HepG2 (cell line): ENCODE measurements at regions not wholly inside any gene's neighbourhood (a gene's known extent, or its start where the extent isn't known, plus 50 kb on each side); places are given as distances from the start of the nearest gene placed in this dataset.

Experiments used
- ATAC-seq: fragments of 200-7000 bp; cut with Tn5 transposase; 3 replicates; pipeline ENCODE4 v1.9.1; 2020; ENCODE audit warnings: mild to moderate bottlenecking, moderate library complexity
- BruUV-seq: library from RNA; stranded (reverse); fragments of 400-500 nt; replicated peaks from 2 replicates; lab custom pipeline; 2021; lab: Mats Ljungman, UMichigan
- CTCF ChIA-PET: fragments of 300-600 bp; formaldehyde crosslinking; extraction: SDS; loops from one replicate; lab custom pipeline; 2021; ENCODE audit warnings: low total read pairs, inconsistent platforms, low intra/inter-chr PET ratio; lab: Yijun Ruan, JAX
- POLR2A ChIA-PET: fragments of 350-600 bp; sonication (Branson Sonifier 250); formaldehyde crosslinking; loops from one replicate; lab custom pipeline; 2020; ENCODE audit warnings: antibody characterized with exemption, inconsistent platforms; lab: Yijun Ruan, JAX
- DNase-seq: peaks from one replicate; pipeline ENCODE4 v3.0.0-alpha.2; 2015; ENCODE audit warnings: low spot score
- FAIRE-seq: peaks from 3 replicates; lab custom pipeline; 2011; peaks lifted over from hg19 to GRCh38; lab: Jason Lieb, UNC
- H2AFZ ChIP-seq: one replicate; pipeline ENCODE4 v1.6.1; 2011; ENCODE audit warnings: low read length, inconsistent platforms
- H3K27ac ChIP-seq: fragments of 300-600 bp; 3 replicates; pipeline ENCODE4 v1.8.0; 2011; ENCODE audit warnings: mixed run types, mild to moderate bottlenecking, mixed read lengths, low read length, inconsistent platforms; ENCODE audit not compliant: insufficient read depth; ENCODE audit errors: extremely low read length
- H3K27me3 ChIP-seq, 2 experiments: fragments of 200-600 bp in 1 of 2; 2 replicates in 1 of 2; 3 replicates in 1 of 2; pipeline versions ENCODE4 v1.6.0 to v1.8.0; 2011; ENCODE audit warnings: low read length in 2 of 2, mild to moderate bottlenecking in 2 of 2, moderate library complexity in 2 of 2, inconsistent platforms in 1 of 2; ENCODE audit not compliant: insufficient read depth in 2 of 2, control insufficient read depth in 1 of 2
- H3K36me3 ChIP-seq, 2 experiments: fragments of 200-600 bp in 1 of 2; replicated peaks in 1 of 2; 2 replicates in 1 of 2; 3 replicates in 1 of 2; pipeline versions ENCODE4 v1.5.1 to v1.8.0; 2011; ENCODE audit warnings: low read length in 2 of 2, inconsistent platforms in 1 of 2; ENCODE audit not compliant: insufficient read depth in 2 of 2, control insufficient read depth in 1 of 2
- H3K4me1 ChIP-seq: 2 replicates; pipeline ENCODE4 v1.5.1; 2012; ENCODE audit warnings: low read length, inconsistent platforms; ENCODE audit not compliant: insufficient read depth
- H3K4me2 ChIP-seq: 2 replicates; pipeline ENCODE4 v1.6.0; 2011; ENCODE audit warnings: low read depth, low read length, inconsistent platforms
- H3K4me3 ChIP-seq, 3 experiments: fragments of 200-600 bp in 1 of 3; sonication (generic), shearing (Covaris generic) in 1 of 3; replicated peaks in 1 of 3; 2 replicates each; pipeline ENCODE4 v1.5.1; 2011 to 2016; ENCODE audit warnings: low read length in 3 of 3, inconsistent platforms in 2 of 3, low read depth in 2 of 3, mild to moderate bottlenecking in 2 of 3, control low read depth in 1 of 3, mixed read lengths in 1 of 3; ENCODE audit not compliant: insufficient read depth in 1 of 3
- H3K79me2 ChIP-seq: one replicate; pipeline ENCODE4 v1.6.1; 2011; ENCODE audit warnings: low read length, inconsistent platforms; ENCODE audit not compliant: insufficient read depth
- H3K9ac ChIP-seq: 2 replicates; pipeline ENCODE4 v1.6.0; 2011; ENCODE audit warnings: mild to moderate bottlenecking, low read depth, low read length, inconsistent platforms; ENCODE audit not compliant: insufficient read depth
- H3K9me3 ChIP-seq: 2 replicates; pipeline ENCODE4 v1.5.1; 2012; ENCODE audit warnings: mild to moderate bottlenecking, low read length
- H4K20me1 ChIP-seq: 2 replicates; pipeline ENCODE4 v1.6.0; 2011; ENCODE audit warnings: inconsistent platforms, mild to moderate bottlenecking, low read length, moderate library complexity; ENCODE audit not compliant: insufficient read depth
- E2F1 ChIP-seq: sonication (generic); formaldehyde crosslinking; IDR thresholded peaks from 2 replicates; pipeline ENCODE4 v1.5.0; 2020; ENCODE audit warnings: missing genetic modification reagents
- HMG20A ChIP-seq: IDR thresholded peaks from 2 replicates; pipeline ENCODE4 v1.6.1; 2016; ENCODE audit warnings: borderline replicate concordance
- HNF1B ChIP-seq: sonication (generic); formaldehyde crosslinking; IDR thresholded peaks from 2 replicates; pipeline ENCODE4 v1.5.1; 2020; ENCODE audit warnings: mild to moderate bottlenecking, moderate library complexity, missing genetic modification reagents
- MTA3 ChIP-seq: sonication (generic); formaldehyde crosslinking; IDR thresholded peaks from 2 replicates; pipeline ENCODE4 v1.4.0; 2020; ENCODE audit warnings: missing genetic modification reagents
- MXD4 ChIP-seq: IDR thresholded peaks from 2 replicates; pipeline ENCODE4 v1.6.1; 2016; ENCODE audit warnings: mild to moderate bottlenecking, missing biosample characterization, missing genetic modification reagents
- NCOA1 ChIP-seq: sonication (generic); formaldehyde crosslinking; IDR thresholded peaks from 2 replicates; pipeline ENCODE4 v1.9.0; 2021; ENCODE audit warnings: missing genetic modification reagents
- NR2F1 ChIP-seq, 2 experiments: fragments of 450-650 bp in 1 of 2; formaldehyde crosslinking in 1 of 2; IDR thresholded peaks; 2 replicates each; pipeline versions ENCODE4 v1.5.0 to v1.6.1; 2016 to 2020; ENCODE audit warnings: mild to moderate bottlenecking in 1 of 2, missing compliant biosample characterization in 1 of 2, missing genetic modification reagents in 1 of 2, moderate library complexity in 1 of 2
- PHF8 ChIP-seq: sonication (generic); formaldehyde crosslinking; IDR thresholded peaks from 2 replicates; pipeline ENCODE4 v1.5.0; 2020; ENCODE audit warnings: missing genetic modification reagents
- RELA ChIP-seq: sonication (generic); formaldehyde crosslinking; IDR thresholded peaks from 2 replicates; pipeline ENCODE4 v1.4.0; 2020; ENCODE audit warnings: missing genetic modification reagents
- RNF2 ChIP-seq: fragments of 450-650 bp; conservative IDR thresholded peaks from 2 replicates; pipeline ENCODE4 v1.6.1; 2016; ENCODE audit warnings: low read depth
- SKI ChIP-seq: fragments of 450-650 bp; IDR thresholded peaks from one replicate; pipeline ENCODE4 v1.6.1; 2018; ENCODE audit warnings: mild to moderate bottlenecking; ENCODE audit not compliant: partially characterized antibody
- TEAD2 ChIP-seq: sonication (generic); formaldehyde crosslinking; IDR thresholded peaks from 2 replicates; pipeline ENCODE4 v1.9.0; 2021; ENCODE audit warnings: missing genetic modification reagents
- TFDP1 ChIP-seq: IDR thresholded peaks from 2 replicates; pipeline ENCODE4 v1.6.1; 2016; ENCODE audit warnings: missing compliant biosample characterization, missing genetic modification reagents, borderline replicate concordance
- YEATS2 ChIP-seq: sonication (generic); formaldehyde crosslinking; IDR thresholded peaks from 2 replicates; pipeline ENCODE4 v1.4.0; 2020; ENCODE audit warnings: missing genetic modification reagents, borderline replicate concordance
- ZBTB46 ChIP-seq: sonication (generic); formaldehyde crosslinking; IDR thresholded peaks from 2 replicates; pipeline ENCODE4 v1.4.0; 2020; ENCODE audit warnings: mild to moderate bottlenecking, missing genetic modification reagents, borderline replicate concordance
- ZNF24 ChIP-seq: fragments of 450-650 bp; IDR thresholded peaks from 2 replicates; pipeline ENCODE4 v1.6.1; 2017; ENCODE audit warnings: antibody characterized with exemption, mild to moderate bottlenecking
- ZNF274 ChIP-seq: sonication (generic); formaldehyde crosslinking; IDR thresholded peaks from 2 replicates; pipeline ENCODE4 v1.5.1; 2020; ENCODE audit warnings: mild to moderate bottlenecking, missing genetic modification reagents
- ZNF652 ChIP-seq: IDR thresholded peaks from 2 replicates; pipeline ENCODE4 v1.6.1; 2016; ENCODE audit warnings: low read depth, borderline replicate concordance
- ZNF790 ChIP-seq: sonication (generic); formaldehyde crosslinking; IDR thresholded peaks from 2 replicates; pipeline ENCODE4 v1.8.0; 2022; ENCODE audit warnings: missing genetic modification reagents, mild to moderate bottlenecking, borderline replicate concordance
- WGBS: methylation state at CpG from one replicate; pipeline ENCODE4 v1.1.6; 2017; ENCODE audit warnings: low lambda C conversion rate; 5-methylcytosine and 5-hydroxymethylcytosine counted together
- in situ Hi-C: cut with HindIII; loops from 2 replicates; pipeline ENCODE4 v1.10.0; 2017; ENCODE audit warnings: low pct_unique_long_range_greater_than_20kb; ENCODE audit not compliant: extremely low pct_ligation_motif_present
- intact Hi-C: fragments of 100-400 bp; cut with micrococcal nuclease; formaldehyde crosslinking; loops from one replicate; pipeline ENCODE4 v1.10.0; 2022; ENCODE audit not compliant: unreplicated experiment

- no peak for FAIRE-seq
These were observed 127.6 kb downstream of the SLC38A6 start for GRCh38 chr14:61108496-61109141.

More at GRCh38 chr14:61108496-61109141, 127.6 kb downstream of the SLC38A6 start:
- H3K4me3 ChIP-seq: no peak overlapping the region
- intact Hi-C loops: no loop called here
- in situ Hi-C loops: loop anchor here (10.0 kb wide), 1 partner anchor 484 kb away; no protein-coding TSS in a partner anchor
- POLR2A ChIA-PET: no interaction called here
- 96% methylated on average over 10 of the region's 10 CpGs for WGBS
- BruUV-seq: no TSS peak
- H3K27ac ChIP-seq: no peak overlapping the region
- no peaks in the 10 kb centered on the region for H3K79me2 ChIP-seq
- peaks cover 36% of the 10 kb centered on the region for H3K4me1 ChIP-seq
- no peak overlapping the region for H2AFZ ChIP-seq
- ATAC-seq (no peak), DNase-seq (no peak)
- H3K36me3 ChIP-seq: no peaks in the 10 kb centered on the region
- no peak overlapping the region for H3K4me2 ChIP-seq
- CTCF ChIA-PET: no interaction called here
- no peak for TF ChIP-seq TFDP1 (CRISPR knock-in tag)
- TF ChIP-seq HMG20A (CRISPR knock-in tag): no peak
- no peak for TF ChIP-seq NR2F1 (CRISPR knock-in tag; IDR thresholded peaks at IDR 0.05)
- no peak for TF ChIP-seq SKI
- no peak for TF ChIP-seq E2F1 (CRISPR knock-in tag)
- TF ChIP-seq MXD4 (CRISPR knock-in tag): no peak
- TF ChIP-seq ZBTB46 (CRISPR knock-in tag): no peak
- no peak for TF ChIP-seq TEAD2 (CRISPR knock-in tag)
- no peak for TF ChIP-seq HNF1B (CRISPR knock-in tag)
- no peak for TF ChIP-seq NCOA1
- no peak for TF ChIP-seq MTA3 (CRISPR knock-in tag)
- TF ChIP-seq RELA (CRISPR knock-in tag): no peak
- no peak for TF ChIP-seq RNF2
- no peak for TF ChIP-seq YEATS2
- TF ChIP-seq ZNF24: no peak
- TF ChIP-seq ZNF790 (CRISPR knock-in tag): no peak
- no peak for TF ChIP-seq PHF8 (CRISPR knock-in tag)
- TF ChIP-seq ZNF274 (CRISPR knock-in tag): no peak
- TF ChIP-seq ZNF652 (CRISPR knock-in tag): no peak
- H4K20me1 ChIP-seq: no peaks in the 10 kb centered on the region
- H3K9me3 ChIP-seq: peaks cover under 1% of the 10 kb centered on the region; the same call in 1 of the 2 replicates
- H3K27me3 ChIP-seq: no peaks in the 10 kb centered on the region
- no peak overlapping the region for H3K9ac ChIP-seq
